Ramos (cell line): ENCODE measurements at regions not wholly inside any gene's neighbourhood (a gene's known extent, or its start where the extent isn't known, plus 50 kb on each side); places are given as distances from the start of the nearest gene placed in this dataset.

Experiments
- in situ Hi-C: fragments of 300-500 bp; cut with MboI; formaldehyde crosslinking; loops from one replicate; pipeline ENCODE4 v1.14.3; 2022; ENCODE audit warnings: low sequenced_read_pairs; ENCODE audit not compliant: unreplicated experiment

DNA sequence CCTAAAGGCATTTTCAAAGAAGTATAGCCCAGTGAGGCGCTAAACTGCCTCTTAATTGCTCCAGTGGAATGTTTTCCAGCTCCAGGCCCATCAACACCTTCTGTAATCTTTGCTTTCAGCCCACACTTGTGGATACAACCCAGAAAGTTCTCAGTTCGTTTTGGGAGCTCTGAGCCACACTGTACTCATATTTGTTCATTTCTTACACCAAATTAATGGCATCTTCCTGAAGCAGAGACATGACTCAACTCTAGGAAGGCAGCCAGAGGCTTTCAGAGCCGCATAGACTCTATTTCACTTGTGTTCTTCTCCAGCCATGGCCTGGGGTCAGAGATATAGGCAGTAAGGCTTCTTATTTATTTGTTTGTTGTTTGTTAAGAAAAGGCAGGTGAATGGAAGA is 175.5 kb upstream of the NCAM1 start:
- in situ Hi-C loops = no loop called here

GRCh38 chr11:112786196-112786595 is 175.0 kb upstream of the NCAM1 start:
- in situ Hi-C loops = no loop called here

DNA sequence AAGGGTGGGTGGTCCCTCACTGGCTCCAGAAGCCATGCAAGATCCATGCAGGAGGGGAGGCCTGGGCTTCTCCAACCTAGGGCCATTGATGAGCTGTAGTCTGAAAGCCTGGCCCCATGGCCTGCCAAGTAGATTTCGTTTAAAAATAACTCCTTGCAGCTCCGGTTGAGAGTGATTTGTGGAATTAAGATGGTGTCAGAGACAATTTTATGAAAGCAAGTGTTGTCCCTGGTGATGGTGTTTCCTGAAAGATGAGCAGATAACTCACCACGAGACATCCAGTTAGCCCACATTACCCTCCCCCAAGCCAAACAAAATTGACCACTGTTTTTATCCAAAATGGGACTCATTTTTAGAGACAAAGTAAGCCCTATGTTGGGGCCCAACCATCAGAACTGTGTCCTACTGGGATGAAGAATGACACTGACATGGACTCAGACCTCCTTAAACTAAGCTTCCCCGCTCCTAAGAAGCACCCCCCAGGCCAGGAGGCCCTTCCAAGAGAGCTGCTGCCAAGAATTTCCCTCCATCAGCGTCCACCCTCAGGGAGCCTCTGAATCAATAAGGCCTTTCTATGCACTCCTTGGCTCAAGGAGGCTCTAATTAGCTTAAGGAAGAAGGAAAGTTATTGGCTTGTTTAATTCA is 174.2 kb upstream of the NCAM1 start:
- in situ Hi-C loops = no loop called here

DNA sequence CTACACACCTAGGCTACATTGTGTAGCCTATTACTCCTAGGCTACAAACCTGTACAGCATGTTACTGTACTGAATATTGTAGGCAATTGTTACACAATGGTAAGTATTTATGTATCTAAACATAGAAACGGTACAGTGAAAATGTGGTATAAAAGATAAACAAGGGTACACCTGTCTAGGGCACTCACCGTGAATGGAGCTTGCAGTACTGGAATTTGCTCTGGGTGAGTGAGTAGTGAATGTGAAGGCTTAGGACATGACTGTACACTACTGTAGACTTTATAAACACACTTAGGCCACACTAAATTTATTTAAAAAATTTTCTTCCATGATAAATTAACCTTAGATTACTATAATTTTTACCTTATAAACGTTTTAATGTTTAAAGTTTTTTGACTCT is 171.7 kb upstream of the NCAM1 start:
- in situ Hi-C loops = no loop called here

GRCh38 chr11:112790286-112790685 is 170.9 kb upstream of the NCAM1 start:
- in situ Hi-C loops = no loop called here

DNA sequence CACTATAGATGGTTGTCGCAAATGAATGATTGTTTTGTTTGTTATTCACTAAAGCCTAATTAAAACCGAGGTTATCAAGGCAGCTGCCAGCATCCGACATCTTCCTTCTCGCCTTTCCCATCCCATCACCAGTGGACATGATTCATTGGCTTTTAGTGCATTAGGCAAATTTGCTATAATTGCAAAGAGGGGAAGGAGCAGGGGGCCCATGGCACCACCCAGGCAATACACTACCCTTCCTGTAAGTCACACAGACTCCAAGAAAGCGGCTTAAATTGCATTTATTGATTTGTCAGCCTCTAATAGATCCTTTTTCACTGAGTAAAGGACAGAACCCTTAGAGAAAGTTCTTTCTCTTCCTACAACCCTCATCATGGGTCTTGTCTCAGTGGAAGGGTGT is 169.2 kb upstream of the NCAM1 start:
- in situ Hi-C loops = no loop called here

DNA sequence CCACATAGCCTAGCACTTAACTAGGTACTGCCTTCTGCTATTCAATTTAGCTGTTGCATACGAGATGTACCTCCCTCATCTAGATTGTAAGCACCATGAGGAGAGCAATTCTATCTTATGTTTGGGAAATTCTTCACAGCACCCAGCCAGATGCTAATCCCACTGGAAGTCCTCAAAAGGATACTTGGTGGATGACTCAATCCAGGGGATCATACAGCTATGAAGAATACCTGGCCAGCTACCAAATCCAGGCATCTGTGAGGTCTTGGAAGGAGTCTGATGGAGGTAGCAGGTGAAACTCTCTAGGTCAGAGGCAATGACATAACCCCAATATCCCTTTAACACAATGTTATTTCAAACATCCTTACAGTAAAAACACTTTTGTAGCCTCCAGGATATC is 167.8 kb upstream of the NCAM1 start:
- in situ Hi-C loops = no loop called here

DNA sequence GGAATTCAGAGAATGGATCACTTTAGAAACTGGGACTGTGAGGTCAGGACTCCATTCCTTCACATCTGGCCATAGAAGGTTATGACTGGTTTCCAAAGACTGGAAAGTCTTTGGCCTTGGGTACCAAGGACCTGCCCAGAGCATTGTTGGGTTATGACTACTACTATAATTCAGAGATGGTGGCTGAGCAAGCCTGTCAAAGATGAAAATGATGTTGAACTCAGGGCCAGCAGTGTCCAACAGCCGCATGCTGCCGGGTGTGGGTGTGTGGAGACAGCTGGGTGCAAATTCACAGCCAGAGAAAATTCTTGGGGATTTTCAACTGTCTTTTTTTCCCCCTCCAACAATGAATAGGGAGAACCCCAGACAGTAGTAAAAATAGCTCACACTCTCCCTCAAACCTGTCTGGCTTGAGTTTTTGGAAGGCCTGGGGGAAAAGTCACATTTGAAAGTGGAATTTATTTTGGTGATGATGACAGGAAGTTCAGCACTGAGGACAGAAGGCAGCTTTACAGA is 166.8 kb upstream of the NCAM1 start:
- in situ Hi-C loops = no loop called here

DNA sequence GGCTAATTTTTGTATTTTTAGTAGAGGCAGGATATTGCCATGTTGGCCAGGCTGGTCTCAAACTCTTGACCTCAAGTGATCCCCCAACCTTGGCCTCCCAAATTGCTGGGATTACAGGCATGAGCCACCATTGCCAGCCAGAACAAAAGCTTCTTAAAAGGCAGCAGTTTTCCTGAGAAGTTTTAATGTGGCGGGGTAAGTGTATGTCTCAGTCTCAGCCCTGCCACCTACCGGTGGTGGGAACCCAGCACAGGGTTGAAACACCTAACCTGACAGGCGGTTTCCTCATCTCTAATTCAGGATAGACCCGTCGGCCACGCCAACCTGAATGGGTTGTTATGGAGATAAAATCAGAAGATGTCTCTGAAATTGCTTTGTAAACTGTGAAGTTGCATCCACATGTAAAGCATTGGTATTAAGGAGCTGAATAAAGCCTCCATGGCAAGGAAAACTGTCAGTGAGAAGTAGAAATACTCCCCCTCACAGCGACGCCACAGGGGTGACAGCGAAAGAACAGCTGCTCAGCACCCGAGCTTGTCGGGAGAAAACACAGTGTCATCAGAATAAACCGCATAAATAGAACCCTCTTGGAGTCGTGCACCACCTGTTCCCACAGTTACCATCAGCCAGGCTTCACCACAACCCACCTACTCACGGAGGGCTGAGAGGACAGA is 165.9 kb upstream of the NCAM1 start:
- in situ Hi-C loops = no loop called here

GRCh38 chr11:112795911-112796649 is 165.1 kb upstream of the NCAM1 start:
- in situ Hi-C loops = no loop called here

DNA sequence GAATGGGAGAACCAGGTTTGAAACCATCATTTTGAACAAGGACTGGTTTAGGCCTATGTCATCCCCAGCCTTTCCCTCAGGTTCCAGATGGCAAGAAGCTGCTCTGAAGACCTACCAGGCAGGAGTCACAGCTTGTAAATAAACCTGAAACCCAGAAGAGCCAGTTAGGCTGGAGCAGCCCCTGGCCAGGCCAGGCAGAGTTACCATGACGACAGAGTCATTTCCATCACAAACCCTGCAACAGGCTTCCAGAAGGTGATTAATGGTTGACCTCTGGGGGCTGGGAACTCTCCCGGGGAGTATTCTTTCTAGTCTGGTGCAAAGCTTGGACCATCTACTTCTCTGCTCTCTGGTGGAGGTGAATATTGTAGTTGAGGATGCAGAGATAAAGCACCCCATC is 164.1 kb upstream of the NCAM1 start:
- in situ Hi-C loops = no loop called here

DNA sequence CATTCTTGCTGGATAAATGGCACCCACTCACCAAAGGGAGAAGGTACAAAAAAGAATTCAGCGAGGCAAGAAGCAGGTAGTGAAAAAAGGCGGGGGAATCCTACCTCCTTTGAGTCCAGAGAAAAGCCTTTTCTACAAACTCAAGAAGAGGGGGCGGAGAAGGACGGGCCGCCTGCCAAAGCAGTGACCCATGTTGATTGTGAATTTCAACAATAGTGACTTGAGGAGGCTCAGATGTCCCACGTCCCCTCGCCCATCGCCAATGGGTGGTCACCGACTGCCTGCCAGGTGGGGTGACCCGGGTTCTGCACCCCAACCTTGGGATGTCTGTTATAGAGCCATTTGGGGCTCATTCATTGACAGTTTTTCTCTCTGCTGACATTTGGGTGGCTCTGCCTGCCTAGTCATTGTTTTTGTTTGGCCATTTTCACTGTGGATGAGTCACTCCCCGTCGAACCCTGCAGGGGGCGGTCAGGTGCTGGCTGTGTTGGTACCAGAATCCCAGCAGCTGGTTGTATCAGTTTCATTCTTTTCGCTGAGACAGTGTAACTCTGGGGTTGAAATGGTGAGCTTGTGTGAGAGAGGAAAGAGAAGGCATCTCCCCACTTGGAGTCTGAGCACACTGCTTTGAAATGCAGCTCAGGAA is 163.4 kb upstream of the NCAM1 start:
- in situ Hi-C loops = no loop called here

DNA sequence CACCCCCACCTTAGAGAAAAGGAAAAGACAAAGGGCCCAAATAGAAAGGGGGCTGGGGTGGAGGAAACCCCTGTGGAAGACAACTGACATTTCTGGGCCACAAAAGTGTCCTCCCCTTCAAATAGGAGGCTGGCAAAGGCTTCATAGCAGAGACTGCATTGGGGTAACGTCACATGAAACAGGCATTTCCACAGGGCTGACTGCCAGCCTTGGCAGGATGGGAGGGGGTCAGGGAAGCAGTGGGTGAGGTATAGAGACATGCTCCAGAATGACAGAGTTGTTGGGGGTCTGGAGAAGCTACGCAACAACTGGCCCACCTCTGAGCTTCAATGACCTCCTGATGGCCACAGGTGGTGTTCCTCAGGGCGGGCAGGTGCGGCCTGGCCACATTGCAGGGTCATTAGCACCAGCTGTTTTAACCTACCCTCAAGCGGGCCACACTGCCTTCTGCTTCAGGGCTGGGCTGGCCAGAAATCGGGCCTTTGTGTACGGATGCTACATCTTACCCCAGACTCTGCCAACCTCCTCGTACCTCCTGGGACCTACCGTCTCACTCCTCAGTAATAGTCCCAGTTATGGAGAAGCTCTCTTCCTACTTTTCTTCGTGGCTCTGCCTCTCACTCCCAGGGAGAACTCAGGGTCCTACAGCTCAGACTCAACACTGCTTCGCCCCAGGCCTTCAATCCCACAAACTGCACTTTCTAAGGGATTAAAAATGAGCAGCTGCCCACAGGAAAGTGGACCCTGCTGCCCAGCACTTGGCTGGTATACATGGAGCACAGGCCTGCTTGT is 160.0 kb upstream of the NCAM1 start:
- in situ Hi-C loops = no loop called here

GRCh38 chr11:112801817-112802088 is 159.5 kb upstream of the NCAM1 start:
- in situ Hi-C loops = no loop called here

- in situ Hi-C loops = no loop called here
These were observed 155.6 kb upstream of the NCAM1 start for GRCh38 chr11:112805658-112806057.

- in situ Hi-C loops = no loop called here
These were observed 155.0 kb upstream of the NCAM1 start for GRCh38 chr11:112806256-112806655.

- in situ Hi-C loops = no loop called here
These were observed 154.3 kb upstream of the NCAM1 start for GRCh38 chr11:112806876-112807275.

DNA sequence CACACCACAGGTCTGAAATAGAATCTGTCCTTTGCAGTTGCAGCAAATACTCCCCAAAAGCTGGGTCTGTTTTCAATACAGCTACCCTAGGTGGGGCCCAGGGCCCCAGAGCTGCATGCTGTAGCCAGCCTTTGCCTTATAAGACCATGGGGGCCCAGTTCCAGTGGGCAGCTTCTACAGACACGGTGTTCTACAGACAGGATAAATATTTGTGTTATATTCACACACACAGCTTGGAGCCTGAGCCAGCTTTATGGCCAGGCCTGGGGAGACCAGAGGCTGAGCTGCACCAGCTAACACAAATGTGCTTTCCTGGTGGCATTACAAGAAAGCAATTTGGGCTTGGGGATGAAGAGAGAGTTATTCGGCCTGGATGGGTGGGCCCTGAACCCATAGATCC is 151.8 kb upstream of the NCAM1 start:
- in situ Hi-C loops = no loop called here

- in situ Hi-C loops = no loop called here
These were observed 150.3 kb upstream of the NCAM1 start for GRCh38 chr11:112810951-112811350.

DNA sequence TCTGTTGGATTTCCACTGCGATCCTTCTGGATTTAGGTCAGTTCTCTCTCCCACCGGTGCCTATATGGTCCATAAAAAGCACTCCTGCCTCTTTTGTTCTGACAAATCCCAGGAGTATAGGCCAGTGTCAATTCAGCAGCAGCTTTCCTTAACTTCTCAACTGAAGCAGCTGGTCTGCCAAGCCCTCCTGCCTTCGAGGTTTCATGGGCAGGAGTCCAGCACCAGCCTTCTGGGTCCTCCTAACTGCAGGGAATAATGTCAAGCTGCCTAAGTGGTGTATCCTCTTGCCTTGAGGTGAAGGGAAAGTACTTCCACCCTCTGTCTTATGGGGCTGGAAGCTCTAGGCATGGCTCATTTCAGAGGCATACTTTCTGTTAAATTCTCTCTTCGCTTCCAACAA is 149.4 kb upstream of the NCAM1 start:
- in situ Hi-C loops = no loop called here
